Endothelial cell of umbilical vein (primary cell): ENCODE measurements at regions not wholly inside any gene's neighbourhood (a gene's known extent, or its start where the extent isn't known, plus 50 kb on each side); places are given as distances from the start of the nearest gene placed in this dataset.

Experiments used
- BruUV-seq: library from RNA; stranded (reverse); fragments of 400-500 nt; replicated peaks from 2 replicates; lab custom pipeline; 2021; lab: Mats Ljungman, UMichigan
- CTCF ChIA-PET: fragments of 300-600, 350-600 bp; sonication (Branson Sonifier 250); formaldehyde crosslinking; loops from one replicate; lab custom pipeline; 2021; ENCODE audit warnings: antibody characterized with exemption, inconsistent platforms; lab: Charles Lee
- POLR2A ChIA-PET: fragments of 300-600, 350-600 bp; sonication (Branson Sonifier 250); formaldehyde crosslinking; loops from one replicate; lab custom pipeline; 2021; ENCODE audit warnings: antibody characterized with exemption, inconsistent platforms; lab: Charles Lee
- DNase-seq: peaks from one replicate; pipeline ENCODE4 v3.0.0-alpha.2; 2011; ENCODE audit warnings: low read depth, low spot score
- FAIRE-seq: peaks from 2 replicates; lab custom pipeline; 2011; peaks lifted over from hg19 to GRCh38; lab: Jason Lieb, UNC
- H2AFZ ChIP-seq: 2 replicates; pipeline ENCODE4 v1.6.0; 2012; ENCODE audit warnings: low read depth, low read length, control low read depth, inconsistent platforms
- H3K27ac ChIP-seq: 2 replicates; pipeline ENCODE4 v1.5.1; 2011; ENCODE audit warnings: low read depth, mild to moderate bottlenecking, control low read depth, low read length, moderate library complexity; ENCODE audit not compliant: insufficient read depth
- H3K27me3 ChIP-seq, 2 experiments: 2 replicates each; pipeline versions ENCODE4 v1.6.0 to v1.6.1; 2011; ENCODE audit warnings: low read length in 2 of 2, mixed read lengths in 1 of 2; ENCODE audit not compliant: control insufficient read depth in 2 of 2, insufficient read depth in 2 of 2
- H3K36me3 ChIP-seq, 2 experiments: 2 replicates in 1 of 2; 3 replicates in 1 of 2; pipeline ENCODE4 v1.5.1; 2011; ENCODE audit warnings: low read length in 2 of 2, mild to moderate bottlenecking in 1 of 2, moderate library complexity in 1 of 2; ENCODE audit not compliant: control insufficient read depth in 2 of 2, insufficient read depth in 2 of 2; ENCODE audit errors: extremely low read depth in 1 of 2
- H3K4me1 ChIP-seq: 3 replicates; pipeline ENCODE4 v1.5.1; 2011; ENCODE audit warnings: mild to moderate bottlenecking, low read length; ENCODE audit not compliant: control insufficient read depth, insufficient read depth; ENCODE audit errors: extremely low read depth
- H3K4me2 ChIP-seq: 2 replicates; pipeline ENCODE4 v1.6.1; 2011; ENCODE audit warnings: low read length, control low read depth, mixed read lengths; ENCODE audit not compliant: insufficient read depth
- H3K4me3 ChIP-seq, 3 experiments: fragments of 200-600 bp in 1 of 3; sonication (generic), shearing (Covaris generic) in 1 of 3; replicated peaks in 1 of 3; 2 replicates each; pipeline ENCODE4 v1.5.1; 2011 to 2016; ENCODE audit warnings: control low read depth in 3 of 3, low read length in 3 of 3, mild to moderate bottlenecking in 2 of 3, inconsistent platforms in 1 of 3, low read depth in 1 of 3, moderate library complexity in 1 of 3; ENCODE audit not compliant: insufficient read depth in 1 of 3
- H3K79me2 ChIP-seq: 2 replicates; pipeline ENCODE4 v1.6.0; 2012; ENCODE audit warnings: low read length, inconsistent platforms; ENCODE audit not compliant: control insufficient read depth, insufficient read depth
- H3K9ac ChIP-seq: replicated peaks from 2 replicates; pipeline ENCODE3; 2011; ENCODE audit warnings: low read length, control low read depth; ENCODE audit not compliant: insufficient read depth; ENCODE audit errors: extremely low read depth
- H3K9me1 ChIP-seq: replicated peaks from 3 replicates; pipeline ENCODE4 v1.6.0; 2011; ENCODE audit warnings: mild to moderate bottlenecking, low read length; ENCODE audit not compliant: control insufficient read depth, insufficient read depth; ENCODE audit errors: extremely low read depth
- H3K9me3 ChIP-seq: replicated peaks from 2 replicates; pipeline ENCODE4 v1.5.1; 2012; ENCODE audit warnings: low read length, inconsistent platforms; ENCODE audit not compliant: control insufficient read depth, insufficient read depth
- H4K20me1 ChIP-seq: replicated peaks from 2 replicates; pipeline ENCODE3; 2011; ENCODE audit warnings: mild to moderate bottlenecking, low read length; ENCODE audit not compliant: control insufficient read depth, insufficient read depth; ENCODE audit errors: extremely low read depth
- EZH2 ChIP-seq: IDR thresholded peaks from 2 replicates; pipeline ENCODE4 v1.6.1; 2012; ENCODE audit warnings: borderline replicate concordance, low read depth, mild to moderate bottlenecking, moderate library complexity, low read length, inconsistent platforms; ENCODE audit not compliant: severe bottlenecking
- FOS ChIP-seq: IDR thresholded peaks from 2 replicates; pipeline ENCODE4 v1.6.1; 2011; ENCODE audit warnings: mild to moderate bottlenecking, low read length, moderate library complexity, borderline replicate concordance; ENCODE audit not compliant: insufficient read depth
- GATA2 ChIP-seq: IDR thresholded peaks from 2 replicates; pipeline ENCODE4 v1.7.0; 2011; ENCODE audit warnings: low read depth, mild to moderate bottlenecking, moderate library complexity, mixed read lengths, low read length; ENCODE audit not compliant: insufficient read length, insufficient read depth
- JUN ChIP-seq: IDR thresholded peaks from 2 replicates; pipeline ENCODE4 v1.6.1; 2011; ENCODE audit warnings: borderline replicate concordance, low read depth; ENCODE audit not compliant: insufficient read length, insufficient read depth
- MAX ChIP-seq: IDR thresholded peaks from 2 replicates; pipeline ENCODE4 v1.6.1; 2011; ENCODE audit not compliant: insufficient read depth, insufficient read length
- POLR2A ChIP-seq: IDR thresholded peaks from 2 replicates; pipeline ENCODE4 v1.6.1; 2012; ENCODE audit warnings: low read depth, mild to moderate bottlenecking, control low read depth, low read length
- POLR2AphosphoS5 ChIP-seq: IDR thresholded peaks from 2 replicates; pipeline ENCODE4 v1.6.1; 2012; ENCODE audit warnings: low read depth, mild to moderate bottlenecking, control low read depth, low read length, moderate library complexity; ENCODE audit not compliant: insufficient read depth
- dilution Hi-C: fragments of 300-500 bp; cut with MboI; formaldehyde crosslinking; loops from one replicate; pipeline ENCODE4 v1.15.0; 2019; ENCODE audit warnings: low sequenced_read_pairs; ENCODE audit not compliant: extremely low pct_ligation_motif_present
- intact Hi-C: fragments of 100-400 bp; cut with micrococcal nuclease; formaldehyde crosslinking; loops from one replicate; pipeline ENCODE4 v1.10.0; 2022
- TF ChIP-seq, protein P1 (sequence below), 2 donors: IDR thresholded peaks; 1 replicate in 1 of 2; 2 replicates in 1 of 2; pipeline ENCODE4 v1.5.1; 2011; ENCODE audit warnings: low read length in 2 of 2, mild to moderate bottlenecking in 2 of 2, moderate library complexity in 2 of 2, control low read depth in 1 of 2, inconsistent platforms in 1 of 2, low read depth in 1 of 2; ENCODE audit not compliant: insufficient read depth in 1 of 2; ENCODE audit errors: extremely low read depth in 1 of 2

GRCh38 chr2:120433816-120434290, 87.9 kb downstream of the INHBB start:
- Histone ChIP-seq H3K27ac (no peak overlapping the region), H4K20me1 (no peaks in the 10 kb centered on the region), H3K4me1 (no peaks in the 10 kb centered on the region), H3K9me1 (no peaks in the 10 kb centered on the region), H3K4me2 (no peak overlapping the region), H2AFZ (no peak overlapping the region), H3K79me2 (no peaks in the 10 kb centered on the region), H3K4me3 (no peak overlapping the region), H3K36me3 (no peaks in the 10 kb centered on the region), H3K9ac (no peak overlapping the region), H3K27me3 (peaks cover 0 to 8% of the 10 kb centered on the region in 2 experiments), H3K9me3 (no peaks in the 10 kb centered on the region)
- FAIRE-seq (no peak), DNase-seq (no peak)
- BruUV-seq = no TSS peak
- TF ChIP-seq GATA2 (no peak), FOS (no peak), JUN (no peak), POLR2AphosphoS5 (no peak), EZH2 (no peak), MAX (no peak), POLR2A (no peak)
- TF ChIP-seq, protein P1, sequence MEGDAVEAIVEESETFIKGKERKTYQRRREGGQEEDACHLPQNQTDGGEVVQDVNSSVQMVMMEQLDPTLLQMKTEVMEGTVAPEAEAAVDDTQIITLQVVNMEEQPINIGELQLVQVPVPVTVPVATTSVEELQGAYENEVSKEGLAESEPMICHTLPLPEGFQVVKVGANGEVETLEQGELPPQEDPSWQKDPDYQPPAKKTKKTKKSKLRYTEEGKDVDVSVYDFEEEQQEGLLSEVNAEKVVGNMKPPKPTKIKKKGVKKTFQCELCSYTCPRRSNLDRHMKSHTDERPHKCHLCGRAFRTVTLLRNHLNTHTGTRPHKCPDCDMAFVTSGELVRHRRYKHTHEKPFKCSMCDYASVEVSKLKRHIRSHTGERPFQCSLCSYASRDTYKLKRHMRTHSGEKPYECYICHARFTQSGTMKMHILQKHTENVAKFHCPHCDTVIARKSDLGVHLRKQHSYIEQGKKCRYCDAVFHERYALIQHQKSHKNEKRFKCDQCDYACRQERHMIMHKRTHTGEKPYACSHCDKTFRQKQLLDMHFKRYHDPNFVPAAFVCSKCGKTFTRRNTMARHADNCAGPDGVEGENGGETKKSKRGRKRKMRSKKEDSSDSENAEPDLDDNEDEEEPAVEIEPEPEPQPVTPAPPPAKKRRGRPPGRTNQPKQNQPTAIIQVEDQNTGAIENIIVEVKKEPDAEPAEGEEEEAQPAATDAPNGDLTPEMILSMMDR (IDR thresholded peaks at IDR 0.05; ENCODE audit: extremely low read depth in 1 of 2, insufficient read depth in 1 of 2, low read depth in 1 of 2, low read length in 2 of 2) = no peak
- CTCF ChIA-PET = no interaction called here
- POLR2A ChIA-PET = no interaction called here
- intact Hi-C loops (no loop called here), dilution Hi-C loops (no loop called here)
